Fibroblast of lung (primary cell): ENCODE measurements at regions not wholly inside any gene's neighbourhood (a gene's known extent, or its start where the extent isn't known, plus 50 kb on each side); places are given as distances from the start of the nearest gene placed in this dataset.

ENCODE experiments used
- DNase-seq, 2 donors: peaks; one replicate each; pipeline versions ENCODE4 v3.0.0 to v3.0.0-alpha.2; 2010; ENCODE audit warnings: low read depth in 2 of 2
- H2AFZ ChIP-seq: 2 replicates; pipeline ENCODE4 v1.5.1; 2012; ENCODE audit warnings: low read length, control low read depth, inconsistent platforms
- H3K27ac ChIP-seq: 2 replicates; pipeline ENCODE4 v1.5.1; 2011; ENCODE audit warnings: low read length, control low read depth; ENCODE audit not compliant: insufficient read depth
- H3K27me3 ChIP-seq: 2 replicates; pipeline ENCODE4 v1.5.1; 2011; ENCODE audit warnings: mild to moderate bottlenecking, low read length; ENCODE audit not compliant: control insufficient read depth, insufficient read depth
- H3K36me3 ChIP-seq: 2 replicates; pipeline ENCODE4 v1.5.1; 2011; ENCODE audit warnings: low read length; ENCODE audit not compliant: control insufficient read depth, insufficient read depth
- H3K4me1 ChIP-seq: 2 replicates; pipeline ENCODE4 v1.5.1; 2011; ENCODE audit warnings: low read length; ENCODE audit not compliant: control insufficient read depth, insufficient read depth; ENCODE audit errors: extremely low read depth
- H3K4me2 ChIP-seq: 2 replicates; pipeline ENCODE4 v1.5.1; 2011; ENCODE audit warnings: low read length, control low read depth; ENCODE audit not compliant: insufficient read depth; ENCODE audit errors: extremely low read depth
- H3K4me3 ChIP-seq, 4 experiments: fragments of 200-600 bp in 1 of 4; sonication (generic) in 1 of 4; replicated peaks in 1 of 4; 2 replicates each; pipeline ENCODE4 v1.5.1; 2011 to 2016; ENCODE audit warnings: low read length in 4 of 4, low read depth in 3 of 4, mild to moderate bottlenecking in 3 of 4, control low read depth in 2 of 4, inconsistent platforms in 1 of 4, mixed read lengths in 1 of 4; ENCODE audit not compliant: insufficient read depth in 1 of 4; ENCODE audit errors: control extremely low read depth in 1 of 4
- H3K79me2 ChIP-seq: 2 replicates; pipeline ENCODE4 v1.5.1; 2012; ENCODE audit warnings: mild to moderate bottlenecking, low read length, inconsistent platforms; ENCODE audit not compliant: control insufficient read depth, insufficient read depth
- H3K9ac ChIP-seq: 2 replicates; pipeline ENCODE4 v1.5.1; 2011; ENCODE audit warnings: mild to moderate bottlenecking, low read length, control low read depth; ENCODE audit not compliant: insufficient read depth
- H3K9me3 ChIP-seq: 2 replicates; pipeline ENCODE4 v1.5.1; 2012; ENCODE audit warnings: low read depth, low read length; ENCODE audit not compliant: control insufficient read depth, insufficient read depth
- H4K20me1 ChIP-seq: 2 replicates; pipeline ENCODE4 v1.5.1; 2011; ENCODE audit warnings: low read length; ENCODE audit not compliant: control insufficient read depth, insufficient read depth; ENCODE audit errors: extremely low read depth
- EZH2 ChIP-seq: IDR thresholded peaks from 2 replicates; pipeline ENCODE4 v1.5.1; 2012; ENCODE audit warnings: low read length, control low read depth, mild to moderate bottlenecking; ENCODE audit errors: missing control alignments
- TF ChIP-seq, protein P1 (sequence below), 2 donors: IDR thresholded peaks in 1 of 2; conservative IDR thresholded peaks in 1 of 2; 1 replicate in 1 of 2; 2 replicates in 1 of 2; pipeline ENCODE4 v1.5.1; 2011 to 2012; ENCODE audit warnings: low read length in 2 of 2, control low read depth in 1 of 2, inconsistent platforms in 1 of 2, low read depth in 1 of 2, mild to moderate bottlenecking in 1 of 2

- H3K27ac ChIP-seq = no peak overlapping the region
- no peak overlapping the region for H2AFZ ChIP-seq
- H3K79me2 ChIP-seq = no peaks in the 10 kb centered on the region
- no peak overlapping the region for H3K4me3 ChIP-seq
- TF ChIP-seq EZH2 = no peak
- TF ChIP-seq, protein P1, sequence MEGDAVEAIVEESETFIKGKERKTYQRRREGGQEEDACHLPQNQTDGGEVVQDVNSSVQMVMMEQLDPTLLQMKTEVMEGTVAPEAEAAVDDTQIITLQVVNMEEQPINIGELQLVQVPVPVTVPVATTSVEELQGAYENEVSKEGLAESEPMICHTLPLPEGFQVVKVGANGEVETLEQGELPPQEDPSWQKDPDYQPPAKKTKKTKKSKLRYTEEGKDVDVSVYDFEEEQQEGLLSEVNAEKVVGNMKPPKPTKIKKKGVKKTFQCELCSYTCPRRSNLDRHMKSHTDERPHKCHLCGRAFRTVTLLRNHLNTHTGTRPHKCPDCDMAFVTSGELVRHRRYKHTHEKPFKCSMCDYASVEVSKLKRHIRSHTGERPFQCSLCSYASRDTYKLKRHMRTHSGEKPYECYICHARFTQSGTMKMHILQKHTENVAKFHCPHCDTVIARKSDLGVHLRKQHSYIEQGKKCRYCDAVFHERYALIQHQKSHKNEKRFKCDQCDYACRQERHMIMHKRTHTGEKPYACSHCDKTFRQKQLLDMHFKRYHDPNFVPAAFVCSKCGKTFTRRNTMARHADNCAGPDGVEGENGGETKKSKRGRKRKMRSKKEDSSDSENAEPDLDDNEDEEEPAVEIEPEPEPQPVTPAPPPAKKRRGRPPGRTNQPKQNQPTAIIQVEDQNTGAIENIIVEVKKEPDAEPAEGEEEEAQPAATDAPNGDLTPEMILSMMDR (conservative IDR thresholded peaks at IDR 0.05 in 1 of 2, IDR thresholded peaks at IDR 0.05 in 1 of 2; ENCODE audit: low read depth in 1 of 2, low read length in 2 of 2) = no peak
- no peak overlapping the region for H3K4me2 ChIP-seq
- H4K20me1 ChIP-seq = no peaks in the 10 kb centered on the region
- H3K9ac ChIP-seq = no peak overlapping the region
- H3K9me3 ChIP-seq = no peaks in the 10 kb centered on the region
- DNase-seq = no peak
- no peaks in the 10 kb centered on the region for H3K36me3 ChIP-seq
- H3K27me3 ChIP-seq = no peaks in the 10 kb centered on the region
- no peaks in the 10 kb centered on the region for H3K4me1 ChIP-seq
Measured at GRCh38 chr12:24701343-24701742, 247.6 kb downstream of the BCAT1 start.

GRCh38 chr12:24698972-24699371, 249.9 kb downstream of the BCAT1 start:
- Histone ChIP-seq H4K20me1 (no peaks in the 10 kb centered on the region), H3K27me3 (no peaks in the 10 kb centered on the region), H3K36me3 (no peaks in the 10 kb centered on the region), H3K4me1 (no peaks in the 10 kb centered on the region), H3K27ac (no peak overlapping the region), H3K4me3 (no peak overlapping the region), H2AFZ (no peak overlapping the region), H3K9me3 (no peaks in the 10 kb centered on the region), H3K4me2 (no peak overlapping the region), H3K79me2 (no peaks in the 10 kb centered on the region), H3K9ac (no peak overlapping the region)
- no peak for DNase-seq
- TF ChIP-seq, protein P1 (conservative IDR thresholded peaks at IDR 0.05 in 1 of 2, IDR thresholded peaks at IDR 0.05 in 1 of 2; ENCODE audit: low read depth in 1 of 2, low read length in 2 of 2) = no peak
- no peak for TF ChIP-seq EZH2

DNA sequence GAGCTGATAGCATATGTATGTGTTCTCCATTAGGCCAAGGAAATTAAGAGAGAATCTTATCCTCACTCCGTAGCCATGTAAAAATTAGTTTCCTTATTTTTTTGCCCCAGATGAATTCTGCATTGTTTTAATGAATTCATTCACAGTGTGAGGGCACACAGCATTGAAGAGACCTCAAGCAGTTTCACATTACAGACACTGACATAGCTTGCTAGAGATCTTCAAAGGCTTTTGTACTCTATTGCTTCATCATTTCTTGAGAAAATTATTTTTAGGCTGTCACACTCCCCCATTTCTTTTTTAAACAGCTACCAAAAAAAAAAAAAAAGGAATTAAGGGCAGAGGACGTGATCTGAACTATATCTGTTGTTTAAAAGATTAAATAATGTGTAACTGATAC, 251.1 kb downstream of the BCAT1 start:
- Histone ChIP-seq H3K9ac (no peak overlapping the region), H3K4me1 (no peaks in the 10 kb centered on the region), H3K27me3 (no peaks in the 10 kb centered on the region), H3K79me2 (no peaks in the 10 kb centered on the region), H3K4me2 (no peak overlapping the region), H3K9me3 (no peaks in the 10 kb centered on the region), H3K27ac (no peak overlapping the region), H3K36me3 (no peaks in the 10 kb centered on the region), H4K20me1 (no peaks in the 10 kb centered on the region), H3K4me3 (no peak overlapping the region), H2AFZ (no peak overlapping the region)
- TF ChIP-seq, protein P1 (conservative IDR thresholded peaks at IDR 0.05 in 1 of 2, IDR thresholded peaks at IDR 0.05 in 1 of 2; ENCODE audit: low read depth in 1 of 2, low read length in 2 of 2) = no peak
- TF ChIP-seq EZH2 = no peak
- no peak for DNase-seq
